Colonic mucosa (tissue), 4 donors: ENCODE measurements at regions not wholly inside any gene's neighbourhood (a gene's known extent, or its start where the extent isn't known, plus 50 kb on each side); places are given as distances from the start of the nearest gene placed in this dataset.
A peak's percentile ranks its signal among the peaks of the same experiment; 100 is the strongest.

Experiments
- DNase-seq: peaks from one replicate; pipeline ENCODE4 v3.0.0-alpha.2; 2020
- H3K27ac ChIP-seq: fragments of 200-600 bp; one replicate; pipeline ENCODE4 v1.8.0; 2021
- H3K27me3 ChIP-seq: fragments of 200-600 bp; one replicate; pipeline ENCODE4 v1.8.0; 2021
- H3K36me3 ChIP-seq: fragments of 200-600 bp; one replicate; pipeline ENCODE4 v1.8.0; 2021
- H3K4me1 ChIP-seq: fragments of 200-600 bp; one replicate; pipeline ENCODE4 v1.8.0; 2021; ENCODE audit warnings: mild to moderate bottlenecking
- H3K4me3 ChIP-seq: fragments of 200-600 bp; one replicate; pipeline ENCODE4 v1.8.0; 2021
- H3K9ac ChIP-seq, 2 donors: one replicate each; pipeline ENCODE4 v1.7.0; 2013; ENCODE audit warnings: control low read depth in 2 of 2, low read depth in 2 of 2, low read length in 2 of 2
- H3K9me3 ChIP-seq: fragments of 200-600 bp; one replicate; pipeline ENCODE4 v1.8.0; 2021
- intact Hi-C: fragments of 100-400 bp; cut with DNase I; formaldehyde crosslinking; loops from one replicate; pipeline ENCODE4 v1.14.1; 2022
- TF ChIP-seq, protein P1 (sequence below): fragments of 200-600 bp; IDR thresholded peaks from one replicate; pipeline ENCODE4 v1.8.0; 2022; ENCODE audit warnings: antibody characterized with exemption, mild to moderate bottlenecking
- donor health status: healthy.
- donor health status: DM: no; HTN: no; CAD: no.
- donor health status: DM: no; HTN: no; CAD: no.

GRCh38 chr5:109476292-109476691, 66.5 kb upstream of the PJA2 start:
- Histone ChIP-seq H3K27ac (no peak overlapping the region), H3K9me3 (no peaks in the 10 kb centered on the region), H3K9ac (no peak overlapping the region), H3K4me3 (no peak overlapping the region), H3K36me3 (no peaks in the 10 kb centered on the region), H3K27me3 (no peaks in the 10 kb centered on the region), H3K4me1 (no peaks in the 10 kb centered on the region)
- intact Hi-C loops: loop anchor here (5.0 to 10.0 kb wide), 2 partner anchors 554 to 801 kb away; no protein-coding TSS in a partner anchor
- no peak for DNase-seq
- TF ChIP-seq, protein P1, sequence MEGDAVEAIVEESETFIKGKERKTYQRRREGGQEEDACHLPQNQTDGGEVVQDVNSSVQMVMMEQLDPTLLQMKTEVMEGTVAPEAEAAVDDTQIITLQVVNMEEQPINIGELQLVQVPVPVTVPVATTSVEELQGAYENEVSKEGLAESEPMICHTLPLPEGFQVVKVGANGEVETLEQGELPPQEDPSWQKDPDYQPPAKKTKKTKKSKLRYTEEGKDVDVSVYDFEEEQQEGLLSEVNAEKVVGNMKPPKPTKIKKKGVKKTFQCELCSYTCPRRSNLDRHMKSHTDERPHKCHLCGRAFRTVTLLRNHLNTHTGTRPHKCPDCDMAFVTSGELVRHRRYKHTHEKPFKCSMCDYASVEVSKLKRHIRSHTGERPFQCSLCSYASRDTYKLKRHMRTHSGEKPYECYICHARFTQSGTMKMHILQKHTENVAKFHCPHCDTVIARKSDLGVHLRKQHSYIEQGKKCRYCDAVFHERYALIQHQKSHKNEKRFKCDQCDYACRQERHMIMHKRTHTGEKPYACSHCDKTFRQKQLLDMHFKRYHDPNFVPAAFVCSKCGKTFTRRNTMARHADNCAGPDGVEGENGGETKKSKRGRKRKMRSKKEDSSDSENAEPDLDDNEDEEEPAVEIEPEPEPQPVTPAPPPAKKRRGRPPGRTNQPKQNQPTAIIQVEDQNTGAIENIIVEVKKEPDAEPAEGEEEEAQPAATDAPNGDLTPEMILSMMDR: no peak

GRCh38 chr5:109469896-109470662, 60.3 kb upstream of the PJA2 start:
- TF ChIP-seq, protein P1: no peak

GRCh38 chr5:109468737-109469420, 59.1 kb upstream of the PJA2 start:
- Histone ChIP-seq H3K27ac (no peak overlapping the region), H3K4me3 (no peak overlapping the region)
- TF ChIP-seq, protein P1: peak; percentile 66

More at GRCh38 chr5:109469896-109470662, 60.3 kb upstream of the PJA2 start:
- no peak overlapping the region for H3K27ac ChIP-seq
- no peak overlapping the region for H3K4me3 ChIP-seq
- no peaks in the 10 kb centered on the region for H3K9me3 ChIP-seq
- intact Hi-C loops: loop anchor here (5.0 to 10.0 kb wide), 2 partner anchors 795 to 828 kb away; no protein-coding TSS in a partner anchor
- no peaks in the 10 kb centered on the region for H3K27me3 ChIP-seq
- DNase-seq: no peak
- H3K36me3 ChIP-seq: no peaks in the 10 kb centered on the region
- no peak overlapping the region for H3K9ac ChIP-seq
- H3K4me1 ChIP-seq: no peaks in the 10 kb centered on the region

GRCh38 chr5:109468288-109468676, 58.5 kb upstream of the PJA2 start:
- Histone ChIP-seq H3K4me3 (no peak overlapping the region), H3K4me1 (no peaks in the 10 kb centered on the region), H3K36me3 (no peaks in the 10 kb centered on the region), H3K9me3 (no peaks in the 10 kb centered on the region), H3K27ac (no peak overlapping the region), H3K9ac (no peak overlapping the region), H3K27me3 (no peaks in the 10 kb centered on the region)
- TF ChIP-seq, protein P1: no peak
- no peak for DNase-seq
- intact Hi-C loops: loop anchor here (5.0 kb wide), 1 partner anchor 826 kb away; no protein-coding TSS in a partner anchor

More at GRCh38 chr5:109468737-109469420, 59.1 kb upstream of the PJA2 start:
- peak; percentile 98 for DNase-seq
- no peak overlapping the region for H3K9ac ChIP-seq
- no peaks in the 10 kb centered on the region for H3K27me3 ChIP-seq
- H3K4me1 ChIP-seq: no peaks in the 10 kb centered on the region
- no peaks in the 10 kb centered on the region for H3K9me3 ChIP-seq
- H3K36me3 ChIP-seq: no peaks in the 10 kb centered on the region
- intact Hi-C loops: loop anchor here (5.0 kb wide), 1 partner anchor 827 kb away; no protein-coding TSS in a partner anchor

DNA sequence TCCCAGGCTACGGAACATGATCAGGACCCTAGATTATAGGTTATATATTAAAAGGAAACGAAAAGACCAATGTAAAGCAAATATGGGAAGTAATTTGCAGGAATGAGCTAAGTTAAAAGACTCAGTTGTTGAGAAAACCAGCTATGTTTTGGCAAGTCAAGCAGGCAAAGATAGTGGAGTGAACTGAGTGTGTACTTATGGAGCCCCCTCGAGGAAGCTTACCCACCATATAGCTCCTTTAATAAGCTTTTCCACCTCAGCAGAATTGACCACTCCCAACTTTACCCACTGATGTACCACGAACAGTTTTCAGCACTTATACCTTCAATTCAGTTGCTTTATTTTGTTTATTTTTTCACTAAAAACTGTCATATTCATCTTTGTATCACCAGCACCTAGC, 57.3 kb upstream of the PJA2 start:
- intact Hi-C loops: loop anchor here (5.0 kb wide), 1 partner anchor 825 kb away; no protein-coding TSS in a partner anchor
- Histone ChIP-seq H3K4me1 (no peaks in the 10 kb centered on the region), H3K9ac (no peak overlapping the region), H3K27ac (no peak overlapping the region), H3K9me3 (no peaks in the 10 kb centered on the region), H3K27me3 (no peaks in the 10 kb centered on the region), H3K36me3 (no peaks in the 10 kb centered on the region), H3K4me3 (no peak overlapping the region)
- TF ChIP-seq, protein P1: no peak
- DNase-seq: no peak
